H9 (cell line): ENCODE measurements at regions not wholly inside any gene's neighbourhood (a gene's known extent, or its start where the extent isn't known, plus 50 kb on each side); places are given as distances from the start of the nearest gene placed in this dataset.

Experiments
- DNase-seq: peaks from one replicate; pipeline ENCODE4 v3.0.0-alpha.2; 2017
- H2AFZ ChIP-seq: one replicate; pipeline ENCODE4 v1.6.1; 2013; ENCODE audit warnings: mild to moderate bottlenecking, low read length, control low read depth, moderate library complexity
- H2AK5ac ChIP-seq: 2 replicates; pipeline ENCODE4 v1.6.1; 2013; ENCODE audit warnings: low read length, control low read depth, mixed read lengths; ENCODE audit not compliant: insufficient read length
- H2BK120ac ChIP-seq: one replicate; pipeline ENCODE4 v1.6.1; 2013; ENCODE audit warnings: low read depth, mild to moderate bottlenecking, low read length, control low read depth, inconsistent platforms; ENCODE audit not compliant: poor library complexity, severe bottlenecking
- H2BK12ac ChIP-seq: 2 replicates; pipeline ENCODE4 v1.6.1; 2013; ENCODE audit warnings: low read length, control low read depth, mixed read lengths, low read depth; ENCODE audit not compliant: insufficient read length
- H2BK15ac ChIP-seq: 2 replicates; pipeline ENCODE4 v1.6.1; 2013; ENCODE audit warnings: low read depth, low read length, control low read depth
- H2BK20ac ChIP-seq: one replicate; pipeline ENCODE4 v1.6.1; 2013; ENCODE audit warnings: low read depth, mild to moderate bottlenecking, low read length, control low read depth, inconsistent platforms; ENCODE audit not compliant: poor library complexity, severe bottlenecking
- H2BK5ac ChIP-seq: 2 replicates; pipeline ENCODE4 v1.6.1; 2013; ENCODE audit warnings: low read length, control low read depth, mixed read lengths; ENCODE audit not compliant: insufficient read length
- H3K14ac ChIP-seq: 2 replicates; pipeline ENCODE4 v1.6.1; 2013; ENCODE audit warnings: low read length, control low read depth; ENCODE audit not compliant: insufficient read depth
- H3K18ac ChIP-seq: 2 replicates; pipeline ENCODE4 v1.6.1; 2013; ENCODE audit warnings: low read depth, mild to moderate bottlenecking, mixed read lengths, low read length, control low read depth; ENCODE audit not compliant: insufficient read length
- H3K23ac ChIP-seq: 2 replicates; pipeline ENCODE4 v1.6.1; 2013; ENCODE audit warnings: low read length, control low read depth, mixed read lengths, low read depth; ENCODE audit not compliant: insufficient read length
- H3K23me2 ChIP-seq: 2 replicates; pipeline ENCODE4 v1.6.1; 2013; ENCODE audit warnings: low read depth, mild to moderate bottlenecking, mixed read lengths, low read length, control low read depth; ENCODE audit not compliant: insufficient read length, poor library complexity, severe bottlenecking
- H3K27ac ChIP-seq: 2 replicates; pipeline ENCODE4 v1.5.1; 2013; ENCODE audit warnings: low read length, control low read depth, mixed read lengths, low read depth; ENCODE audit not compliant: insufficient read length
- H3K27me3 ChIP-seq: 2 replicates; pipeline ENCODE4 v1.6.1; 2013; ENCODE audit warnings: low read length, control low read depth, inconsistent platforms; ENCODE audit not compliant: insufficient read depth
- H3K4ac ChIP-seq: 2 replicates; pipeline ENCODE4 v1.6.1; 2013; ENCODE audit warnings: low read depth, mild to moderate bottlenecking, control low read depth, inconsistent platforms, low read length, moderate library complexity
- H3K4me1 ChIP-seq: 2 replicates; pipeline ENCODE4 v1.6.1; 2013; ENCODE audit warnings: low read length, control low read depth, inconsistent platforms; ENCODE audit not compliant: insufficient read depth
- H3K4me2 ChIP-seq: 2 replicates; pipeline ENCODE4 v1.6.1; 2013; ENCODE audit warnings: low read length, control low read depth, mixed read lengths; ENCODE audit not compliant: insufficient read length, insufficient read depth
- H3K56ac ChIP-seq: 2 replicates; pipeline ENCODE4 v1.6.1; 2013; ENCODE audit warnings: low read depth, mild to moderate bottlenecking, mixed read lengths, low read length, control low read depth; ENCODE audit not compliant: insufficient read length
- H3K79me1 ChIP-seq: 2 replicates; pipeline ENCODE4 v1.6.1; 2013; ENCODE audit warnings: low read depth, mild to moderate bottlenecking, moderate library complexity, low read length, control low read depth, inconsistent platforms; ENCODE audit not compliant: insufficient read depth, poor library complexity, severe bottlenecking
- H3K79me2 ChIP-seq: 2 replicates; pipeline ENCODE4 v1.6.1; 2013; ENCODE audit warnings: low read length, control low read depth, inconsistent platforms; ENCODE audit not compliant: insufficient read depth
- H3K9ac ChIP-seq: 2 replicates; pipeline ENCODE4 v1.6.1; 2013; ENCODE audit warnings: low read length, control low read depth, mixed read lengths; ENCODE audit not compliant: insufficient read length; ENCODE audit errors: extremely low read depth
- H3K9me3 ChIP-seq: one replicate; pipeline ENCODE4 v1.6.1; 2013; ENCODE audit warnings: low read depth, low read length, inconsistent platforms; ENCODE audit not compliant: control insufficient read depth
- H3T11ph ChIP-seq: one replicate; pipeline ENCODE4 v1.6.1; 2013; ENCODE audit warnings: mild to moderate bottlenecking, low read length, control low read depth, inconsistent platforms
- H4K20me1 ChIP-seq: one replicate; pipeline ENCODE4 v1.6.1; 2013; ENCODE audit not compliant: control insufficient read depth, insufficient read length, insufficient read depth
- H4K5ac ChIP-seq: 2 replicates; pipeline ENCODE4 v1.6.1; 2013; ENCODE audit warnings: low read depth, mild to moderate bottlenecking, mixed read lengths, low read length, control low read depth; ENCODE audit not compliant: insufficient read length
- H4K8ac ChIP-seq: replicated peaks from 2 replicates; pipeline ENCODE4 v1.6.1; 2013; ENCODE audit warnings: low read length, control low read depth, mixed read lengths, low read depth; ENCODE audit not compliant: insufficient read length
- H4K91ac ChIP-seq: 2 replicates; pipeline ENCODE4 v1.6.1; 2013; ENCODE audit warnings: low read depth, mild to moderate bottlenecking, moderate library complexity, mixed read lengths, low read length, control low read depth; ENCODE audit not compliant: insufficient read length
- H3K27ac Mint-ChIP-seq, 3 experiments: 2 replicates in 2 of 3; 3 replicates in 1 of 3; pipeline ENCODE4 v1.8.0; 2020 to 2021; ENCODE audit warnings: mixed read lengths in 3 of 3, mild to moderate bottlenecking in 1 of 3, moderate library complexity in 1 of 3
- H3K27me3 Mint-ChIP-seq: 2 replicates; pipeline ENCODE4 v1.8.0; 2021; ENCODE audit warnings: low read depth, mild to moderate bottlenecking, moderate library complexity, mixed read lengths
- H3K36me3 Mint-ChIP-seq, 3 experiments: 2 replicates in 2 of 3; 3 replicates in 1 of 3; pipeline ENCODE4 v1.8.0; 2020 to 2021; ENCODE audit warnings: low read depth in 3 of 3, mixed read lengths in 3 of 3; ENCODE audit not compliant: insufficient read depth in 1 of 3
- H3K4me1 Mint-ChIP-seq, 2 experiments: 2 replicates each; pipeline ENCODE4 v1.8.0; 2020; ENCODE audit warnings: mixed read lengths in 2 of 2
- H3K4me3 Mint-ChIP-seq, 2 experiments: 2 replicates in 1 of 2; 3 replicates in 1 of 2; pipeline ENCODE4 v1.8.0; 2020 to 2021; ENCODE audit warnings: mild to moderate bottlenecking in 2 of 2, mixed read lengths in 2 of 2, moderate library complexity in 1 of 2
- H3K9me3 Mint-ChIP-seq, 2 experiments: 2 replicates in 1 of 2; 3 replicates in 1 of 2; pipeline ENCODE4 v1.8.0; 2020; ENCODE audit warnings: mild to moderate bottlenecking in 2 of 2, mixed read lengths in 2 of 2, moderate library complexity in 1 of 2
- WGBS: extraction: QIAGEN DNeasy Blood & Tissue Kit; methylation state at CpG from one replicate; pipeline ENCODE4 v1.1.7; 2013; ENCODE audit warnings: missing lambda C conversion rate, low lambda C conversion rate, mixed read lengths; ENCODE audit not compliant: insufficient read length; ENCODE audit errors: extremely low coverage; 5-methylcytosine and 5-hydroxymethylcytosine counted together
- TF ChIP-seq, protein P1 (sequence below): fragments of 200-600 bp; sonication (generic); conservative IDR thresholded peaks from 3 replicates; pipeline ENCODE4 v1.8.0; 2021; ENCODE audit warnings: antibody characterized with exemption, mild to moderate bottlenecking

DNA sequence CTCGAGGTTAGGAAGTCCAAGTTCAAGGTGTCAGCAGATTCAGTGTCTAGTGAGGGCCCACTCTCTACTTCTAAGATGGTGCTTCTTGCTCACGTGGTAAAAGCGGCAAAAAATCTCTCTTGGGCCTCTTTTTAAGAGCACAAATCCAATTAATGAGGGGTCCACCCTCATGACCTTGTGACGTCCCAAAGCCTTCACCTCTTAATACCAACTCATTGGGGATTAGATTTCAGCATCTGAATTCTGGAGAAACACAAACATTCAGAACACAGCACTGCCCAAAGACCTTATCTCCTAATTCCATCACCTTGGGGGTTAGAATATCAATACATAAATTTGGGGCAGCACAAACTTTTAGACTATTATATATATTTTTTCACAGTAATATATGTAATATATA lies 146.4 kb upstream of the GPC6 start:
- Histone ChIP-seq H3K4me2 (no peak overlapping the region), H4K8ac (no peak overlapping the region), H4K5ac (no peak overlapping the region), H2BK12ac (no peak overlapping the region), H3K9ac (no peak overlapping the region), H2BK20ac (no peak overlapping the region), H2AFZ (no peak overlapping the region), H2BK120ac (no peak overlapping the region), H3K4ac (no peak overlapping the region), H3K27ac (no peak overlapping the region), H3K14ac (no peak overlapping the region), H3K79me1 (no peaks in the 10 kb centered on the region), H2BK15ac (no peak overlapping the region), H3T11ph (no peak overlapping the region), H3K18ac (no peak overlapping the region), H2BK5ac (no peak overlapping the region), H4K20me1 (no peaks in the 10 kb centered on the region), H3K9me3 (no peaks in the 10 kb centered on the region), H3K79me2 (no peaks in the 10 kb centered on the region), H4K91ac (no peak overlapping the region), H2AK5ac (no peak overlapping the region), H3K56ac (no peak overlapping the region), H3K27me3 (no peaks in the 10 kb centered on the region), H3K23ac (no peak overlapping the region), H3K23me2 (no peaks in the 10 kb centered on the region), H3K4me1 (peaks cover 2% of the 10 kb centered on the region; the same call in 1 of the 2 replicates)
- H3K4me1 Mint-ChIP-seq, result peaks cover 3 to 4% of the 10 kb centered on the region in 2 experiments; a peak in 3 of 4 replicates
- no peaks in the 10 kb centered on the region for H3K9me3 Mint-ChIP-seq
- TF ChIP-seq, protein P1, sequence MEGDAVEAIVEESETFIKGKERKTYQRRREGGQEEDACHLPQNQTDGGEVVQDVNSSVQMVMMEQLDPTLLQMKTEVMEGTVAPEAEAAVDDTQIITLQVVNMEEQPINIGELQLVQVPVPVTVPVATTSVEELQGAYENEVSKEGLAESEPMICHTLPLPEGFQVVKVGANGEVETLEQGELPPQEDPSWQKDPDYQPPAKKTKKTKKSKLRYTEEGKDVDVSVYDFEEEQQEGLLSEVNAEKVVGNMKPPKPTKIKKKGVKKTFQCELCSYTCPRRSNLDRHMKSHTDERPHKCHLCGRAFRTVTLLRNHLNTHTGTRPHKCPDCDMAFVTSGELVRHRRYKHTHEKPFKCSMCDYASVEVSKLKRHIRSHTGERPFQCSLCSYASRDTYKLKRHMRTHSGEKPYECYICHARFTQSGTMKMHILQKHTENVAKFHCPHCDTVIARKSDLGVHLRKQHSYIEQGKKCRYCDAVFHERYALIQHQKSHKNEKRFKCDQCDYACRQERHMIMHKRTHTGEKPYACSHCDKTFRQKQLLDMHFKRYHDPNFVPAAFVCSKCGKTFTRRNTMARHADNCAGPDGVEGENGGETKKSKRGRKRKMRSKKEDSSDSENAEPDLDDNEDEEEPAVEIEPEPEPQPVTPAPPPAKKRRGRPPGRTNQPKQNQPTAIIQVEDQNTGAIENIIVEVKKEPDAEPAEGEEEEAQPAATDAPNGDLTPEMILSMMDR, result no peak
- no peak overlapping the region for H3K4me3 Mint-ChIP-seq
- H3K27ac Mint-ChIP-seq, result no peak overlapping the region
- H3K27me3 Mint-ChIP-seq, result no peaks in the 10 kb centered on the region
- no peak for DNase-seq
- no peaks in the 10 kb centered on the region for H3K36me3 Mint-ChIP-seq
- WGBS, result no CpG with 5 or more reads among the region's 4 CpGs
